ENCODE measurements at regions not wholly inside any gene's neighbourhood (a gene's known extent, or its start where the extent isn't known, plus 50 kb on each side); places are given as distances from the start of the nearest gene placed in this dataset.
A peak's percentile ranks its signal among the peaks of the same experiment; 100 is the strongest.
"Not testable (repeated sequence)": the region's sequence is repeated elsewhere in the genome, so short reads cannot be mapped to it uniquely, and the experiment has no call there.

DNA sequence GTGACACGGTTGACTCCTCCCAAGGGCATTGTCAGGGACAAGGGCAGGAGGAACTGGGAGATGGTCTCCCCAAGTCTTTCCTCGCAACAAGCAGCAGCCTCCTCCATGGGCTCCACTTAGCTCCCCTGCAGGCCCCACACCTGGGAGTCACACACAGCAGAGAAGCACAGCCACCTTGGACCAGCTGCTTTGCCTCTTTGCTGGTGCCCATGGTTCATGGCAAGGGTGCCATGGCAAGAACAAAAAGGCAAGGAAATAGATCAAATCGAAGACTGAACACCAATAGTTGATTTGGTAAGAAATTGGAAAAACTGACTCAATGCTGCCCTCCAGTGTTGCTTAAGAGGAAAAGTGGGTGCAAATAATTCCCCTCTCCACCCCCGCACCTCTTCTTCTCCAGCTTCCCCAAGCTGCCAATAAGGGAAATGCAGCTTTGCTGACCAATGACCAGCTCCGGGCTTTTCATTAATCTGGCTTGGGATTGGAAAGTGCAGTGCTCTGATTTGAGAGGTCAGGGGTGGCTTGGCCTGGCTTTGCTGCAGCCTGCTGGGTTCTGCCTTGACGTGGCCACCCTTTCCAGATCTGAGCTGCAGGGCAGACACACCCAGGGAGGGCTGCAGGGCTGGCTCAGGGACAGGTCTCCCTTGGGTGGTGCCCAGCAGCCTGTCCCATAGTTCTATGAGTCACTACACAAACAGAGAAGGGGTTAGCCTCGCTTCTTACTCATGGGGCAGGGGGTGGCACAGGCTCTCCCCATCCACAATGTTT is 162.0 kb downstream of the KLF13 start:
- DNase-seq, result peak; percentile 66

- DNase-seq, result no peak
These were observed 162.6 kb downstream of the KLF13 start for GRCh38 chr15:31489281-31489680.

DNA sequence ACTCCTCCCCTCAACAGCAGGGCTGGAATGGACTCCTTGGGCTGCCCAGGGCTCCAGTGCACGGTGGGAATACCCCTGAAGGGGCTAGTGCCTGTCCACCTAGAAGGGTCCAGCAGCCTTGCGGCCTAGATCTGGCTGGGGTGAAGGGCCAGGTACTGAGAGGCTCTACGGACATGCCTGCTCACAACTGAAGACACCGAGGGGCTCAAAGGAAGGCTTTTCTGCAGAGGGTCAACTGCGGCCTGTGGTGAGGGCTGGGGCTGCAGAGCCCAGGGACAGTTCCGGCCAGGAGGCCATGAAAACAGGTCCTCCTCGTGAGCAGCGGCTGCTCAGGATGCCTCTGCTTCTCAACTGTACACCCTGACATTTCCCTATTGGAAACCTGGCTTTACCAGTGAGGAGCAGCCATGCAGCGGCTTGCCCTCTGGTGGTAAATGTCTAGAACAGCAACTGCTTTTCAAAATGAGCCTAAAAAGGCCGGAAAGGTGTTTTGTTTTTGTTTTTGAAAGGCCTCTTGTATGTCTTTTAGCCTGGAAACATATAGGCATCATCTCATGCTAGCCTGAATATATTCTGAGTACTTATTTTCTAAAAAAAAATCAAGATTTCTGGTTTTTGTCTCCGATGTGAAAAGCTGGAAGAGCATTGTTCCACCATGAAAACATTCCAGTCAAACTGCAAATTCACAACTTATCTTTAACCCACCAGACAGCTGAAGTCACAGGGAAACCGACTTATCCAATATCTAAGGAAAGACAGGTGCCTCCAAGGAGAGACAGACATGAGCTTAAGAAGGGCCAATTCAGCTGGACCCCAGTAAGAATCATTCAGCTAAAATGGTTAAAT is 163.4 kb downstream of the KLF13 start:
- peak; percentile 42 for DNase-seq

- DNase-seq, result no peak
These were observed 168.2 kb downstream of the KLF13 start for GRCh38 chr15:31494786-31495185.

DNA sequence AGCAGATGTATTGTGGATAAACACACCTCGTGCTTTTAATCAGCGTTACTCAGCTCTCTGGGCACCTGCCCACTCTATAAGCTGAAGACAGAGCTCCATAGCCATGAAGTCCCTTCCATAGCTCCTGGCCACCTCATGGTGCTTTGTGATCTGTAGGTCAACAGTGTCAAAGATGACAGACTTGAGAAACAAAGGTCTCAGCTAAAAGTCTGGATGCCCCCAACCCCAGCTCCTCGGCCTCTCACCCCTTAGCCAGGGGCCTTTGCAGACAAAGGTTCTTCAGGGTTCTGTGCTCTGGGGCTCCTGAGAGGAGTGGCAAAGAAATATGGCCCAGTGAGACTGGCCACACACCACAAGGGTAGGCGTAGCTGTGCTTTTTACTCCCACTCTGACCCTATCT is 168.6 kb downstream of the KLF13 start:
- DNase-seq, result no peak

GRCh38 chr15:31497838-31498237 is 171.2 kb downstream of the KLF13 start:
- no peak for DNase-seq

DNA sequence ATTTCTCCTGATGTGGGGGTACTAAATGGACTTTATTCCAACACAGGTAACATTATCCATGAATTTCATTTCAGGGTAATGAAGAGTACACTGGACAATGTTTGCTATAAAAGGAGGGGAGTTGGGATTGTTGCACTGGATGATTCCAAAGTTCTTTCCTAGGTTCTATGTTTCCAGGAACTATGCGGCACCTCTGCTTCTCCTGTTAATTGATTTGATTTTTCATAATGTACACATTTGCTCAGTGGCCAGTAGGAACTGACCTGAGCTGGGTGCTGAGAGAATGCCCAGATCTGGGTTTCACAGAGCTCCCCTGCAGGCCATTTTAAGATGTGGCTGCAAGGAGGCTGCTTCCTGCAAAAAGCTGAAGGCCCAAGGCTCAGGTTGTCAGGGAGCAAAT is 171.7 kb downstream of the KLF13 start:
- DNase-seq, result no peak

DNA sequence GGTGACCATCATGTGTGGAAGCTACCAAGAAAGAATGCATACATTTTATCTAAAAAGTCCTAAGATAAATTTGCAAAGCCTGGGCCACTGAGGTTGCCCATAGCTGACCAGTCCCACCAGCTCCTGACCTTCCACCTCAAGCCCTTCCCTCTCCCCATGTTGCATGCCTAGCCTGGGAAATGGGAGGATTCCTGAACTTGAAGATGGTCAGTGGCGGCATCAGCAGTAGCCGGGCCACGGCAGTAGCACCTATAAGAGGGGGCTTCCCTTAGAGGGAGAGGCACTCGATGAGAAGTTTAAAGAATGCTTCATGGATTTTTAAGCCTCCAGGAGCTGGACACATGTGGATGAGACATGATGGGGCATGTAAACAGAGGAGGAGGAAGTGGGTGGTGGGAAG is 172.1 kb downstream of the KLF13 start:
- DNase-seq, result no peak

DNA sequence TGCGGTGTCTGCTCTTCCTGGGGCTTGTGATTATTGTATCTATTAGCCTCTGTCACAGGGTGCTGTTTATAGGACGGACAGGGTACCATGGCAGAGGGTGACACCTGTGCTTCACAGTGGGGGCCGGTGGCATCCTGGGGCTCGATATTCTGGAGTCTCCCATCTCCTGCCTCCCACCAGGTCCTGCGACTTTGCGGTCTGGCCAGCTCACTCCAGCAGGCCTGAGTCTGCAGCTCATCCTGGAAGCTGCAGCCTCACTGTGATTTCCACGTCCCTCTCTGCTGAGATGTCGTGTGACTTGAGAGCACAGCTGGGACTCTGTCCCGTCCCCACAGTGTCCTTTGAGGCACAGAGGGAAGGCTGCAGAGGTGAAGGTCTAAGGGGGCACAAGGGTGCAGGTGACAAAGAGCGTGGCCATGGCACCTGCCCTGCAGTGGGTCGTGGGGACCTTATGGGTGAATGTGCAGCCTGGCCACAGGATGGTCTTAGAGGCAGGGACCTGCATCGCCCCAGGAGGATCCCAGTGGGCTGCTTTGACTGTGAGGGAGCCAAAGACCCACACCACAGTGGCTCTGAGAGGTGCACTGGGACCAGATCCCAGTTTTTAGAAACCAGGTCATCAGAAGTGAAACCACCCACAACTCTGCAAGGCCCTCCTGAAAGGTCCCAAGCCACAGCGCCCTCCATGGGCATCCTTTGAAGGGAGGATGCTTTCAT is 172.8 kb downstream of the KLF13 start:
- no peak for DNase-seq

DNA sequence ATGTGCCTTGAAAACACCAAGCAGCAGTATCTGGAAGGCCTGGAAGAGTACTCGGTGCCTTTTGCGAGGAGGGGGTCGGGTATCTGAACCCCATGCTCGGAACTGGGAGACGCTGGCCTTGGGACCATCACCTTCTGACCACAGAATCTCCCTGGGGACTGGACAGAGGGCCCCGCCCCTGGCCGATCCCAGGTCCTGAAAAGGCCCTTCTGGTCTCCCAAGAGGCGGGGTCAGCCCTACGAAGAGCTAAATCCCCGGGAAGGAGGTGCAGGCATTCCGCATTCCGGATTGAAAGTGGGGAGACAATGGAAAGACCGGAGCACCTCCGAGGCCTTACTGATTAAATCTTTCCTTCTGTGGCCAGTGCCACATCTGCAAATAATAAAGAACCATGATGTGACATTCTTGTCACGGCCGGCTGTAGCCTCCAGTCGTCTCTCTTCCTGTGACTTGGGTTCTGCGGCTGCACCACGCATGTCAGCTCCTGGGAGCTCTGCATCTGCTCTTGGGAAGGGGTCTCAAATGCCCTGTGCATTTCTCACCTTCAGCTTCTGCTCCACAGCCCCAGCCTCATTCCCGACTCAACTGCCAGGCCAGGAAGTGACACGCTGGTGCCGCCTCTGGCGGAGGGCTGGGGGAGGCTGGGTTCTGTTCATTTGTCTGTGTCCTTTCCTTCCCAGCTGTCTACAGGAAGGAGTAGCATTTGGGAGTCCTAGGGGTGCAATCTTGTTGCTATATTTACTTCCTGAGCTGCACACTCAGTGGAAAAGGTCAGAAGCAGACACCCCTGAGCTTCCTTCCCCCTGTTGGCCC is 173.5 kb downstream of the KLF13 start:
- no peak for DNase-seq

GRCh38 chr15:31500766-31501449 is 174.3 kb downstream of the KLF13 start:
- DNase-seq, result no peak

DNA sequence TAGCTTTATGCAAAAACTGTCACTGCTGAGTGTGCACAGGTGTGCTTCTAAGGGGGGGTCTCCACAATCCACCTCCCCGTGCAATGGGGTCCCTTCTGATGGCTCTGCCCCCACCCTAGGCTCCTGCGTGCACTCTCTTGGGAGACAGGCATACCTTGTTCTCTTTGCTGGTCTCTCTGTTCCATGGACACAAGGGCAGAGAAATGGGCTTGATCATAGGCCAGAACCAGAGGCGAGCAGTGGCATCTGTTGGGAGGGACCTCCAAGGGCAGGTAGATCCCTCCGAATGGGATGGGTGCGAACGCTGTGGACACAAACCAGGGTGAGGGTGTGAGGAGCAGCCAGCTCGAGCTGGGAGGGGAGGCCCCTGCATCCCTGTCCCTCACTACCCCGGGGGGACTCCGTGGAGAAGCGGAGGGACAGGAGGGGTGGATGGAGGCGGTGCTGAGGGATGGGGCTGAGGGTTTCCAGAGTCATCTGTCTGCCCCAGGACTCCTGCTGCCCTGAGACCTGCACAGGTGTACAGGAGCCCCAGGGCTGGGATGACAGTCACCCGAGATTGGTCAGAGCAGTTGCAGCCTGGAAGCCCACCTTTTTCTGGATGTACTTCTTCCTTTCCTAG is 175.0 kb downstream of the KLF13 start:
- no peak for DNase-seq

- DNase-seq, result no peak
These were observed 176.1 kb downstream of the KLF13 start for GRCh38 chr15:31502541-31503229.

GRCh38 chr15:31503256-31503655 is 176.6 kb downstream of the KLF13 start:
- DNase-seq, result no peak

DNA sequence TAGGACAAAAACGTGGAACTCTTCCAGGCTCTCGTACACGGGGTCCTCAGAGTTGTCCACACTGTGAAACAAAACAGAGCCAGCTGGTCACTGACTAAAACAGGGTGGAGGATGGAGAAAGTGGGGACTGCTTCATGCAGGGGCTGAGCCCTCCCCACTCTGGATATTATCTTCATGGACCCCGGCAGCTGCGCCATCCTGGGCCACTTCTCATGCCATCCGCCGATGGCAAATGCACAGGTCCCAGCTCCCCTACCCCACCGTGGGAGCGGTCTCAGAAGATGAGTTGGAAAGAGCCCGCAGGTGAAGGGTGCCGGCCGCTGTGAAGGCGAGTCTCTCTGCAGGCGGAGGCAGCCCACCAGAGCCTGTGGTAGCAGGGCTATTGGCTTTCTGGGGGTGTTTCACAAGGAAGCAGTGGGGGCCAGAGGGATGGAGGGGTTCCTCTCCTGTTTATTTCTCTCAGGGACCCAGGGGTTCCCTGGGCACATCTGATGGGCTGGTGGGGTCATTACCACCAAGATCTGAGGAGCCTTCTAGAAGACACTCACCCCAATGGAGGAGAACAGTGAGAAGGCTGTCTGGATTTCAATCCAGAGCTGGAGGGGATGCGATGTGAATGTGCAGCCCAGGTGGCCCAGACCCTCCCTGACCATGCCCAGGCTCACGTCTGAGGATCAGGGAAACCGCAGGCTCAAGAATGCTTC is 177.3 kb downstream of the KLF13 start:
- no peak for DNase-seq

GRCh38 chr15:31504462-31504839 is 177.8 kb downstream of the KLF13 start:
- no peak for DNase-seq

- DNase-seq, result not testable (repeated sequence)
These were observed 180.9 kb downstream of the KLF13 start for GRCh38 chr15:31507573-31507972.

- DNase-seq, result no peak
These were observed 182.0 kb downstream of the KLF13 start for GRCh38 chr15:31508656-31509055.

- no peak for DNase-seq
These were observed 183.4 kb downstream of the KLF13 start for GRCh38 chr15:31510057-31510456.

DNA sequence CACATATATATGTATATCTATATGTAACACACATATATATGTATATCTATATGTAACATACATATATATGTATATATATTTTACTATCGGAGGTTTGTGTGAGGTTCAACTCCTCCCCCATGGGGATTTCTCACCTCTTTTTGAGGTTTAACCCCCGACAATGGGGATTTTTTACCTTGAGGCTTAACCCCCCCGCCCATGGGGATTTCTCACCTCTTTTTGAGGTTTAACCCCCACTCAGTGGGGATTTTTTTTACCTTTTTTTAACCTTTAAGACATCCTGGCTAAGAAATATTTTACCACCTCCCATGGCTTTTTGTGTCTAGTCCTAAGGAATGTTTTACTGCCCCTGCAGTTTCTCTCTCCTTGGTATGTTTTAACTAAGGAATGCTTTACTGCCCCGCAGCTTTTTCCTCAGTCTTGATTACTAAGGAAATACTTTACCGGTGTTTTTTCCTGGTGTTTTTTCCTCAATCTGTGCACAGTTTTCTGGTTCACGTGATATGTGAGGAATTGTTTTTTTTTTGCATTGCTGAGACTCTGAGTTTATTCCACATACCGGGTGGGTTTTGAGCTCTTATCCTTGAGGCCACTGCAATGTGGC is 185.2 kb downstream of the KLF13 start:
- DNase-seq, result no peak

Data from kidney glomerular epithelial cell (primary cell).